Urinary bladder (tissue), 3 donors: ENCODE measurements at regions not wholly inside any gene's neighbourhood (a gene's known extent, or its start where the extent isn't known, plus 50 kb on each side); places are given as distances from the start of the nearest gene placed in this dataset.
"Not testable (repeated sequence)": the region's sequence is repeated elsewhere in the genome, so short reads cannot be mapped to it uniquely, and the experiment has no call there.

Experiments used
- DNase-seq: peaks from one replicate; pipeline ENCODE4 v3.0.0-alpha.2; 2015; ENCODE audit errors: extremely low spot score
- H3K27ac ChIP-seq: one replicate; pipeline ENCODE4 v1.5.1; 2013; ENCODE audit warnings: low read depth, mild to moderate bottlenecking, moderate library complexity
- H3K36me3 ChIP-seq: one replicate; pipeline ENCODE4 v1.6.1; 2013; ENCODE audit warnings: mild to moderate bottlenecking, moderate library complexity; ENCODE audit not compliant: insufficient read depth
- H3K4me1 ChIP-seq: one replicate; pipeline ENCODE4 v1.6.1; 2013; ENCODE audit warnings: mild to moderate bottlenecking, moderate library complexity; ENCODE audit not compliant: insufficient read depth
- H3K4me3 ChIP-seq: one replicate; pipeline ENCODE4 v1.5.1; 2013; ENCODE audit warnings: low read depth, low read length
- WGBS: extraction: QIAGEN DNeasy Blood & Tissue Kit; methylation state at CpG from one replicate; pipeline ENCODE4 v1.1.7; 2013; 5-methylcytosine and 5-hydroxymethylcytosine counted together
- donor health status: healthy with polysubstance abuse.
- donor health status: healthy.

GRCh38 chr12:67765776-67766766 lies 117.5 kb downstream of the DYRK2 start:
- Histone ChIP-seq H3K4me1 (no peaks in the 10 kb centered on the region), H3K36me3 (no peaks in the 10 kb centered on the region), H3K4me3 (no peak overlapping the region), H3K27ac (no peak overlapping the region)
- WGBS, result 60% methylated on average over 7 of the region's 7 CpGs
- DNase-seq, result no peak

- Histone ChIP-seq H3K4me3 (no peak overlapping the region), H3K36me3 (no peaks in the 10 kb centered on the region), H3K27ac (no peak overlapping the region), H3K4me1 (no peaks in the 10 kb centered on the region)
- WGBS, result 37% methylated on average over 11 of the region's 11 CpGs
- peak; percentile 11 for DNase-seq
Observed at GRCh38 chr12:67772267-67773169, 124.0 kb downstream of the DYRK2 start.

- WGBS, result 47% methylated on average over 2 of the region's 2 CpGs
- H3K4me3 ChIP-seq, result no peak overlapping the region
- no peaks in the 10 kb centered on the region for H3K4me1 ChIP-seq
- no peaks in the 10 kb centered on the region for H3K36me3 ChIP-seq
- no peak overlapping the region for H3K27ac ChIP-seq
- no peak for DNase-seq
Observed at GRCh38 chr12:67773896-67774295, 125.4 kb downstream of the DYRK2 start.

- DNase-seq, result no peak
- WGBS, result 85% methylated on average over 4 of the region's 4 CpGs
- Histone ChIP-seq H3K27ac (no peak overlapping the region), H3K4me1 (no peaks in the 10 kb centered on the region), H3K4me3 (no peak overlapping the region), H3K36me3 (no peaks in the 10 kb centered on the region)
Observed at GRCh38 chr12:67774983-67775587, 126.5 kb downstream of the DYRK2 start.

GRCh38 chr12:67780580-67781084 lies 132.1 kb downstream of the DYRK2 start:
- WGBS, result 83% methylated on average over 3 of the region's 3 CpGs
- no peaks in the 10 kb centered on the region for H3K4me1 ChIP-seq
- H3K27ac ChIP-seq, result no peak overlapping the region
- H3K36me3 ChIP-seq, result no peaks in the 10 kb centered on the region
- no peak overlapping the region for H3K4me3 ChIP-seq
- no peak for DNase-seq

GRCh38 chr12:67782573-67782972 lies 134.0 kb downstream of the DYRK2 start:
- Histone ChIP-seq H3K36me3 (no peaks in the 10 kb centered on the region), H3K27ac (no peak overlapping the region), H3K4me1 (no peaks in the 10 kb centered on the region), H3K4me3 (no peak overlapping the region)
- no peak for DNase-seq
- WGBS, result 100% methylated on average over 1 of the region's 1 CpG

- 74% methylated on average over 1 of the region's 1 CpG for WGBS
- Histone ChIP-seq H3K36me3 (no peaks in the 10 kb centered on the region), H3K27ac (no peak overlapping the region), H3K4me1 (no peaks in the 10 kb centered on the region), H3K4me3 (no peak overlapping the region)
- no peak for DNase-seq
Observed at GRCh38 chr12:67783393-67783792, 134.8 kb downstream of the DYRK2 start.

- 92% methylated on average over 3 of the region's 3 CpGs for WGBS
- no peaks in the 10 kb centered on the region for H3K36me3 ChIP-seq
- no peak overlapping the region for H3K27ac ChIP-seq
- DNase-seq, result no peak
- no peaks in the 10 kb centered on the region for H3K4me1 ChIP-seq
- H3K4me3 ChIP-seq, result no peak overlapping the region
Observed at GRCh38 chr12:67784831-67785230, 136.3 kb downstream of the DYRK2 start.

- no peak overlapping the region for H3K4me3 ChIP-seq
- H3K27ac ChIP-seq, result no peak overlapping the region
- H3K4me1 ChIP-seq, result no peaks in the 10 kb centered on the region
- no peak for DNase-seq
- H3K36me3 ChIP-seq, result no peaks in the 10 kb centered on the region
- WGBS, result 88% methylated on average over 3 of the region's 3 CpGs
Observed at GRCh38 chr12:67786086-67786485, 137.5 kb downstream of the DYRK2 start.

GRCh38 chr12:67788118-67788517 lies 139.6 kb downstream of the DYRK2 start:
- no peaks in the 10 kb centered on the region for H3K36me3 ChIP-seq
- no peak for DNase-seq
- 48% methylated on average over 5 of the region's 5 CpGs for WGBS
- no peaks in the 10 kb centered on the region for H3K4me1 ChIP-seq
- H3K27ac ChIP-seq, result no peak overlapping the region
- H3K4me3 ChIP-seq, result no peak overlapping the region

- no peak overlapping the region for H3K4me3 ChIP-seq
- H3K4me1 ChIP-seq, result no peaks in the 10 kb centered on the region
- H3K27ac ChIP-seq, result no peak overlapping the region
- no peak for DNase-seq
- no peaks in the 10 kb centered on the region for H3K36me3 ChIP-seq
Observed at GRCh38 chr12:67789266-67789665, 140.7 kb downstream of the DYRK2 start.

- Histone ChIP-seq H3K4me3 (no peak overlapping the region), H3K27ac (no peak overlapping the region), H3K36me3 (no peaks in the 10 kb centered on the region), H3K4me1 (no peaks in the 10 kb centered on the region)
- DNase-seq, result no peak
- 78% methylated on average over 2 of the region's 2 CpGs for WGBS
Observed at GRCh38 chr12:67790660-67791059, 142.1 kb downstream of the DYRK2 start.

GRCh38 chr12:67791362-67791761 lies 142.8 kb downstream of the DYRK2 start:
- not testable (repeated sequence) for H3K27ac ChIP-seq, H3K4me1 ChIP-seq, H3K4me3 ChIP-seq, DNase-seq, H3K36me3 ChIP-seq
- WGBS, result 98% methylated on average over 3 of the region's 3 CpGs
